ENCODE measurements at regions not wholly inside any gene's neighbourhood (a gene's known extent, or its start where the extent isn't known, plus 50 kb on each side); places are given as distances from the start of the nearest gene placed in this dataset.

DNA sequence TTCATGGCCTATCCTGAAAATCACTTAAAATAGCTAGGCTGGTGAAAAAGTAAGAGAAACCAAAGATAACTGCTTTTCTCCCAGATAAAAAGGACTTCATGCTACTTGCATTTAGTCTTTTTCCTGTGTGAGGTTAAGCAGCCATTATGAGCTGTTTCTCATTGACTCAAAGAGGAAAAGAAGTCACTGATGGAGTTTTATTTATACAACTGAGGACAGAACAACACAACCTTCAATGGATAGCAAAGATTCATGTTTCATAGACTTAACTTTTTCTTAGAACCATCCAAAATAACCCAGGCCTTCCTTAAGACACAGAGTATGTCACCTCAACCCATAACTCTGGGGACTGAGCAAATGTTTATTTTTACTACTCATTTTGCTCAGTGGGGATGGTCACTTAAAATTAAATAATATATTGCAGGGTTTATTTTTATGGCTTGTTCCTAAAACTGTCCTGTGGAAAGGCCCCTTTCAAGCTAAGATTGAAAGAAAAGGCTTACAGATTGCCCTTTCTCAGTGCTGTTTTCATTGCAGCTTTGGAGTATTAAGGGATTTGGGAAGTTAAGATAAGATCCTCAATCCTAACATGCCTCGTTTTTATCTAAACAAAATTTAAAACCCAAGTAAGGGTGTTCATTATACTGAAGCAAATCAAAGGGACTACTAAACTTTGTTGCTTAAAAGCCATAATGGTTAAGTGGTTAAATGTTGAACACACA lies 252.6 kb upstream of the MAD2L1 start:
- no peak for TF ChIP-seq POLR2A (IDR thresholded peaks at IDR 0.05)
- TF ChIP-seq, protein P1, sequence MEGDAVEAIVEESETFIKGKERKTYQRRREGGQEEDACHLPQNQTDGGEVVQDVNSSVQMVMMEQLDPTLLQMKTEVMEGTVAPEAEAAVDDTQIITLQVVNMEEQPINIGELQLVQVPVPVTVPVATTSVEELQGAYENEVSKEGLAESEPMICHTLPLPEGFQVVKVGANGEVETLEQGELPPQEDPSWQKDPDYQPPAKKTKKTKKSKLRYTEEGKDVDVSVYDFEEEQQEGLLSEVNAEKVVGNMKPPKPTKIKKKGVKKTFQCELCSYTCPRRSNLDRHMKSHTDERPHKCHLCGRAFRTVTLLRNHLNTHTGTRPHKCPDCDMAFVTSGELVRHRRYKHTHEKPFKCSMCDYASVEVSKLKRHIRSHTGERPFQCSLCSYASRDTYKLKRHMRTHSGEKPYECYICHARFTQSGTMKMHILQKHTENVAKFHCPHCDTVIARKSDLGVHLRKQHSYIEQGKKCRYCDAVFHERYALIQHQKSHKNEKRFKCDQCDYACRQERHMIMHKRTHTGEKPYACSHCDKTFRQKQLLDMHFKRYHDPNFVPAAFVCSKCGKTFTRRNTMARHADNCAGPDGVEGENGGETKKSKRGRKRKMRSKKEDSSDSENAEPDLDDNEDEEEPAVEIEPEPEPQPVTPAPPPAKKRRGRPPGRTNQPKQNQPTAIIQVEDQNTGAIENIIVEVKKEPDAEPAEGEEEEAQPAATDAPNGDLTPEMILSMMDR (IDR thresholded peaks at IDR 0.05): no peak

All from ovary (tissue), 3 donors.